ENCODE measurements at regions not wholly inside any gene's neighbourhood (a gene's known extent, or its start where the extent isn't known, plus 50 kb on each side); places are given as distances from the start of the nearest gene placed in this dataset.

GRCh38 chr4:13316354-13316753 is 167.8 kb downstream of the RAB28 start:
- no peak for DNase-seq

- no peak for DNase-seq
These were observed 170.3 kb downstream of the RAB28 start for GRCh38 chr4:13313856-13314255.

GRCh38 chr4:13312264-13312663 is 171.9 kb downstream of the RAB28 start:
- DNase-seq = no peak

- DNase-seq = no peak
These were observed 174.4 kb downstream of the RAB28 start for GRCh38 chr4:13309751-13310150.

GRCh38 chr4:13306356-13306755 is 177.8 kb downstream of the RAB28 start:
- no peak for DNase-seq

GRCh38 chr4:13302876-13303275 is 181.3 kb downstream of the RAB28 start:
- DNase-seq = peak in 2 of 3 donors; percentile 24 to 26

GRCh38 chr4:13299343-13299742 is 184.8 kb downstream of the RAB28 start:
- no peak for DNase-seq

- no peak for DNase-seq
These were observed 185.5 kb downstream of the RAB28 start for GRCh38 chr4:13298655-13299054.

- no peak for DNase-seq
These were observed 187.2 kb downstream of the RAB28 start for GRCh38 chr4:13296986-13297385.

GRCh38 chr4:13294961-13295605 is 189.1 kb downstream of the RAB28 start:
- DNase-seq = no peak

- no peak for DNase-seq
These were observed 191.8 kb downstream of the RAB28 start for GRCh38 chr4:13292372-13292771.

GRCh38 chr4:13289391-13289790 is 194.7 kb downstream of the RAB28 start:
- peak in 1 of 3 donors; percentile 5 for DNase-seq

GRCh38 chr4:13285336-13285735 is 198.8 kb downstream of the RAB28 start:
- no peak for DNase-seq

- no peak for DNase-seq
These were observed 199.2 kb downstream of the RAB28 start for GRCh38 chr4:13284932-13285331.

GRCh38 chr4:13276357-13276756 is 207.8 kb downstream of the RAB28 start:
- DNase-seq = no peak

GRCh38 chr4:13268703-13269102 is 215.4 kb downstream of the RAB28 start:
- DNase-seq = no peak

- no peak for DNase-seq
These were observed 216.0 kb downstream of the RAB28 start for GRCh38 chr4:13268165-13268564.

- DNase-seq = no peak
These were observed 217.0 kb downstream of the RAB28 start for GRCh38 chr4:13267091-13267490.

- DNase-seq = no peak
These were observed 217.5 kb downstream of the RAB28 start for GRCh38 chr4:13266687-13267086.

GRCh38 chr4:13263967-13264525 is 220.1 kb downstream of the RAB28 start:
- DNase-seq = no peak

- DNase-seq = no peak
These were observed 221.3 kb downstream of the RAB28 start for GRCh38 chr4:13262816-13263215.

GRCh38 chr4:13261486-13262257 is 222.5 kb downstream of the RAB28 start:
- DNase-seq = no peak

- DNase-seq = no peak
These were observed 223.6 kb downstream of the RAB28 start for GRCh38 chr4:13260513-13260912.
